Urinary bladder (tissue), 3 donors: ENCODE measurements at regions not wholly inside any gene's neighbourhood (a gene's known extent, or its start where the extent isn't known, plus 50 kb on each side); places are given as distances from the start of the nearest gene placed in this dataset.

Source experiments
- DNase-seq: peaks from one replicate; pipeline ENCODE4 v3.0.0-alpha.2; 2015; ENCODE audit errors: extremely low spot score
- H3K27ac ChIP-seq: one replicate; pipeline ENCODE4 v1.5.1; 2013; ENCODE audit warnings: low read depth, mild to moderate bottlenecking, moderate library complexity
- H3K36me3 ChIP-seq: one replicate; pipeline ENCODE4 v1.6.1; 2013; ENCODE audit warnings: mild to moderate bottlenecking, moderate library complexity; ENCODE audit not compliant: insufficient read depth
- H3K4me1 ChIP-seq: one replicate; pipeline ENCODE4 v1.6.1; 2013; ENCODE audit warnings: mild to moderate bottlenecking, moderate library complexity; ENCODE audit not compliant: insufficient read depth
- H3K4me3 ChIP-seq: one replicate; pipeline ENCODE4 v1.5.1; 2013; ENCODE audit warnings: low read depth, low read length
- WGBS: extraction: QIAGEN DNeasy Blood & Tissue Kit; methylation state at CpG from one replicate; pipeline ENCODE4 v1.1.7; 2013; 5-methylcytosine and 5-hydroxymethylcytosine counted together
- donor health status: healthy with polysubstance abuse.
- donor health status: healthy.

DNA sequence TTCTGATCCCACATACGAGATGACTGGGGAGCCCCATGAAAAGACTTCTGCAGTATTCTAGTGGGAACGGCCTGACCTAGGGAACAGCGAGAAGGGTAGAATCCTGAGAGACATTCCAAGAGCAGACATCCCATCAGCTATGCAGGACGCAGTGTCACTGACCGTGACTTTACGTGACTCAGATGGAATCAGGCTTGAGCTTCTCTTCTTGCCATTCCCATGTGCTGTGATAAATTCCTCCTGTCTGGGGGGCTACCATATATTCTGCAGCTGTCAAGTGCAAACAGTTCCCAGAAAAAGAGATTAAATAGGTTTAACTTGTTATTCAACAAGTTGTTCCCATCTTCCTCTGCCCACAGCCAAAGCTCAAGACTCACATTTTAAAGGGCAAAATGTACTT lies 73.1 kb upstream of the PDE1C start:
- no peak overlapping the region for H3K4me3 ChIP-seq
- WGBS = 48% methylated on average over 6 of the region's 6 CpGs
- H3K27ac ChIP-seq = no peak overlapping the region
- H3K4me1 ChIP-seq = no peaks in the 10 kb centered on the region
- no peak for DNase-seq
- H3K36me3 ChIP-seq = no peaks in the 10 kb centered on the region

DNA sequence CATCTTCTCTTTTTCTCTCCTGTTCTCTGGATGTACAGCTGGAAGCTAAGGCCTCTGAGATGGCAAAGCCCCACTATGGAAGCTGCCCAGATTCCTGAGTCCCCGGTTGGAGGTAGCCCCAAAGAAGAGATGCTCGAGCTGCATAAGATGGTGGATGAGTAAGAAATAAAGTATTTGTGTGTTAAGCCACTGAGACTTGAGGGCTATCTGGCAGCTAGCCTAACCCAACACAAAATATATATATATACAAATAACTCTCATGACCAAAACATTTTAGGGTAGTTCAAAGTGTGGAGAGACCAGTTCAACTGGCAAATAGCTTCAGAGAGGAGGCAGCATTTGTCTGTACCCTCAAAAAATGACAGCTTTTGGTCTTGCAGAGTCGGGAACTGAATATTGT lies 72.4 kb upstream of the PDE1C start:
- no peak for DNase-seq
- Histone ChIP-seq H3K27ac (no peak overlapping the region), H3K4me3 (no peak overlapping the region), H3K36me3 (no peaks in the 10 kb centered on the region), H3K4me1 (no peaks in the 10 kb centered on the region)
- whole genome bisulfite sequencing = 47% methylated on average over 3 of the region's 3 CpGs

GRCh38 chr7:32140210-32140939 lies 70.2 kb upstream of the PDE1C start:
- H3K27ac ChIP-seq = no peak overlapping the region
- 74% methylated on average over 5 of the region's 5 CpGs for WGBS
- H3K36me3 ChIP-seq = no peaks in the 10 kb centered on the region
- no peaks in the 10 kb centered on the region for H3K4me1 ChIP-seq
- no peak for DNase-seq
- H3K4me3 ChIP-seq = no peak overlapping the region

DNA sequence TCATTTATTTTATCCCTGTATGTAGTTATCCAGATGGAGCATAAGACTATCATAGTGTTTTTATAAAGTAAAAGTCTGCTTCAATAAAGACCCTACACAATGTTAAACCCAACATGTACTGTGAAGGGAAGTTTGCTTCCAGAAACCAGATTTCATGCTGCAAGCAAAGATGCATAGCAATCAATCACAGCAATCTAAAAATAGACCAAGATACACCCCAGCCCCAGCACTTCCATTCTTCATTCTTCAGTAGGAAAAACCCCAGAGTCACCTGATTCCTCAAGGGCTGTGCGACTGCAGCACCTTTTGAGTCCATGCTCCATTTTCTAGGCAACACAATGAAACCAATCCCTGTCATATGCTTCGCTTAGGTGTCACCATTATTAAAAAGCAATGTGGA lies 66.9 kb upstream of the PDE1C start:
- Histone ChIP-seq H3K27ac (no peak overlapping the region), H3K36me3 (no peaks in the 10 kb centered on the region), H3K4me1 (no peaks in the 10 kb centered on the region), H3K4me3 (no peak overlapping the region)
- no peak for DNase-seq
- WGBS = 81% methylated on average over 2 of the region's 2 CpGs

- DNase-seq = no peak
- no peak overlapping the region for H3K27ac ChIP-seq
- WGBS = 41% methylated on average over 1 of the region's 1 CpG
These were observed 60.9 kb upstream of the PDE1C start for GRCh38 chr7:32131091-32131490.

GRCh38 chr7:32126843-32127242 lies 56.6 kb upstream of the PDE1C start:
- no peak overlapping the region for H3K4me3 ChIP-seq
- no peak overlapping the region for H3K27ac ChIP-seq
- no peak for DNase-seq
- H3K4me1 ChIP-seq = no peaks in the 10 kb centered on the region
- H3K36me3 ChIP-seq = no peaks in the 10 kb centered on the region
- 63% methylated on average over 1 of the region's 1 CpG for WGBS

More at GRCh38 chr7:32131091-32131490, 60.9 kb upstream of the PDE1C start:
- no peak overlapping the region for H3K4me3 ChIP-seq
- no peaks in the 10 kb centered on the region for H3K36me3 ChIP-seq
- H3K4me1 ChIP-seq = no peaks in the 10 kb centered on the region
